HCT116 (cell line): ENCODE measurements at regions not wholly inside any gene's neighbourhood (a gene's known extent, or its start where the extent isn't known, plus 50 kb on each side); places are given as distances from the start of the nearest gene placed in this dataset.

Experiments
- ATAC-seq: fragments of 200-7000 bp; cut with Tn5 transposase; 2 replicates; pipeline ENCODE4 v1.9.1; 2020; ENCODE audit warnings: mild to moderate bottlenecking, moderate library complexity
- BruUV-seq: library from RNA; stranded (reverse); fragments of 400-500 nt; replicated peaks from 2 replicates; lab custom pipeline; 2021; lab: Mats Ljungman, UMichigan
- CTCF ChIA-PET: fragments of 300-600 bp; sonication (Branson Sonifier 250); formaldehyde crosslinking; loops from one replicate; lab custom pipeline; 2021; ENCODE audit warnings: antibody characterized with exemption; lab: Charles Lee
- POLR2A ChIA-PET: fragments of 300-600, 350-600 bp; sonication (Branson Sonifier 250); formaldehyde crosslinking; loops from one replicate; lab custom pipeline; 2021; ENCODE audit warnings: antibody characterized with exemption; lab: Charles Lee
- RAD21 ChIA-PET, 2 experiments: fragments of 300-600 bp; sonication (Branson Sonifier 250); formaldehyde crosslinking; loops; one replicate each; lab custom pipeline; 2023; ENCODE audit warnings: low total read pairs in 2 of 2; ENCODE audit not compliant: uncharacterized antibody in 2 of 2, unreplicated experiment in 2 of 2, low non-redundant PET in 1 of 2; lab: Charles Lee
- DNase-seq: peaks from one replicate; pipeline ENCODE4 v3.0.0-alpha.2; 2010; ENCODE audit warnings: low read depth, low spot score
- H2AFZ ChIP-seq: fragments of 200-600 bp; shearing (Covaris generic), sonication (generic); 2 replicates; pipeline ENCODE4 v1.6.1; 2017; ENCODE audit warnings: low read depth, mixed run types, mixed read lengths, antibody characterized with exemption, low read length; ENCODE audit not compliant: poor library complexity, severe bottlenecking
- H3K27ac ChIP-seq: 2 replicates; pipeline ENCODE4 v1.5.1; 2012; ENCODE audit warnings: low read depth, low read length
- H3K27me3 ChIP-seq: fragments of 200-600 bp; sonication (generic); 2 replicates; pipeline ENCODE4 v1.6.1; 2016; ENCODE audit warnings: mixed run types, low read length, mixed read lengths; ENCODE audit not compliant: insufficient read depth
- H3K36me3 ChIP-seq, 2 experiments: fragments of 200-500 bp in 1 of 2; fragments of 200-600 bp in 1 of 2; sonication (Bioruptor generic) in 1 of 2; sonication (generic) in 1 of 2; 2 replicates each; pipeline versions ENCODE4 v1.5.1 to v1.6.1; 2014 to 2016; ENCODE audit warnings: low read length in 2 of 2, inconsistent platforms in 1 of 2, mixed read lengths in 1 of 2, mixed run types in 1 of 2; ENCODE audit not compliant: insufficient read depth in 2 of 2, control insufficient read depth in 1 of 2
- H3K4me1 ChIP-seq, 2 experiments: fragments of 200-600 bp in 1 of 2; sonication (generic) in 1 of 2; 2 replicates each; pipeline versions ENCODE4 v1.5.1 to v1.6.1; 2012 to 2017; ENCODE audit warnings: low read length in 2 of 2, inconsistent platforms in 1 of 2, mild to moderate bottlenecking in 1 of 2, mixed read lengths in 1 of 2, mixed run types in 1 of 2, moderate library complexity in 1 of 2; ENCODE audit not compliant: insufficient read depth in 2 of 2, control insufficient read depth in 1 of 2
- H3K4me2 ChIP-seq: fragments of 200-600 bp; sonication (generic); 2 replicates; pipeline ENCODE4 v1.6.1; 2017; ENCODE audit warnings: mixed run types, low read length, mixed read lengths
- H3K4me3 ChIP-seq, 2 experiments: fragments of 200-600 bp in 1 of 2; sonication (generic) in 1 of 2; replicated peaks in 1 of 2; 2 replicates each; pipeline ENCODE4 v1.5.1; 2011 to 2016; ENCODE audit warnings: low read length in 2 of 2, control low read depth in 1 of 2, low read depth in 1 of 2, mild to moderate bottlenecking in 1 of 2, mixed read lengths in 1 of 2, mixed run types in 1 of 2
- H3K79me2 ChIP-seq: fragments of 200-600 bp; sonication (generic); 2 replicates; pipeline ENCODE4 v1.6.1; 2017; ENCODE audit warnings: mild to moderate bottlenecking, mixed run types, low read length, moderate library complexity, mixed read lengths; ENCODE audit not compliant: insufficient read depth
- H3K9ac ChIP-seq: fragments of 200-600 bp; sonication (generic); 2 replicates; pipeline ENCODE4 v1.6.1; 2016; ENCODE audit warnings: low read length, mixed read lengths
- H3K9me2 ChIP-seq: fragments of 200-600 bp; sonication (generic), shearing (Covaris generic); 2 replicates; pipeline ENCODE4 v1.6.1; 2017; ENCODE audit warnings: mixed run types, mild to moderate bottlenecking, moderate library complexity; ENCODE audit not compliant: insufficient read depth
- H3K9me3 ChIP-seq, 2 experiments: fragments of 200-500 bp in 1 of 2; fragments of 200-600 bp in 1 of 2; sonication (Bioruptor generic) in 1 of 2; sonication (generic) in 1 of 2; 2 replicates each; pipeline ENCODE4 v1.6.1; 2014 to 2017; ENCODE audit warnings: low read length in 2 of 2, mixed read lengths in 2 of 2, inconsistent platforms in 1 of 2, low read depth in 1 of 2, mild to moderate bottlenecking in 1 of 2, mixed run types in 1 of 2, moderate library complexity in 1 of 2; ENCODE audit not compliant: control insufficient read depth in 1 of 2, insufficient read depth in 1 of 2
- H4K20me1 ChIP-seq: fragments of 200-600 bp; sonication (generic), shearing (Covaris generic); 2 replicates; pipeline ENCODE4 v1.6.1; 2017; ENCODE audit warnings: mixed run types, mild to moderate bottlenecking, moderate library complexity; ENCODE audit not compliant: insufficient read depth
- CBX3 ChIP-seq: IDR thresholded peaks from 2 replicates; pipeline ENCODE4 v1.6.1; 2012; ENCODE audit warnings: low read depth
- CEBPB ChIP-seq: IDR thresholded peaks from 2 replicates; pipeline ENCODE4 v1.6.1; 2012; ENCODE audit warnings: low read depth
- EGR1 ChIP-seq: IDR thresholded peaks from 2 replicates; pipeline ENCODE4 v1.6.1; 2012; ENCODE audit warnings: low read depth
- ELF1 ChIP-seq: IDR thresholded peaks from 2 replicates; pipeline ENCODE4 v1.6.1; 2012; ENCODE audit warnings: low read depth, borderline replicate concordance
- EZH2phosphoT487 ChIP-seq: fragments of 200-600 bp; IDR thresholded peaks from 2 replicates; pipeline ENCODE4 v1.6.1; 2018; ENCODE audit warnings: antibody characterized with exemption, borderline replicate concordance
- FOSL1 ChIP-seq: IDR thresholded peaks from 2 replicates; pipeline ENCODE4 v1.6.1; 2012; ENCODE audit warnings: low read depth
- POLR2A ChIP-seq: IDR thresholded peaks from 2 replicates; pipeline ENCODE4 v1.7.0; 2011; ENCODE audit warnings: borderline replicate concordance; ENCODE audit not compliant: insufficient read depth, insufficient read length; ENCODE audit errors: extremely low read depth
- RAD21 ChIP-seq: IDR thresholded peaks from 2 replicates; pipeline ENCODE4 v1.6.1; 2012; ENCODE audit warnings: low read depth, mild to moderate bottlenecking
- SP1 ChIP-seq: IDR thresholded peaks from 2 replicates; pipeline ENCODE4 v1.6.1; 2012; ENCODE audit warnings: low read depth
- ZNF274 ChIP-seq: fragments of 200-500 bp; sonication (Bioruptor generic); IDR thresholded peaks from 2 replicates; pipeline ENCODE4 v1.6.1; 2014; ENCODE audit warnings: mild to moderate bottlenecking, low read depth, low read length, inconsistent platforms
- intact Hi-C: fragments of 100-400 bp; cut with micrococcal nuclease; formaldehyde crosslinking; loops from 2 replicates; pipeline ENCODE4 v1.10.0; 2022
- TF ChIP-seq, protein P1 (sequence below): IDR thresholded peaks from 2 replicates; pipeline ENCODE4 v1.6.1; 2012
- TF ChIP-seq, protein P2 (sequence below): IDR thresholded peaks from 2 replicates; pipeline ENCODE4 v1.6.1; 2011; ENCODE audit warnings: mild to moderate bottlenecking, low read length, moderate library complexity; ENCODE audit not compliant: insufficient replicate concordance; ENCODE audit errors: extremely low read depth

DNA sequence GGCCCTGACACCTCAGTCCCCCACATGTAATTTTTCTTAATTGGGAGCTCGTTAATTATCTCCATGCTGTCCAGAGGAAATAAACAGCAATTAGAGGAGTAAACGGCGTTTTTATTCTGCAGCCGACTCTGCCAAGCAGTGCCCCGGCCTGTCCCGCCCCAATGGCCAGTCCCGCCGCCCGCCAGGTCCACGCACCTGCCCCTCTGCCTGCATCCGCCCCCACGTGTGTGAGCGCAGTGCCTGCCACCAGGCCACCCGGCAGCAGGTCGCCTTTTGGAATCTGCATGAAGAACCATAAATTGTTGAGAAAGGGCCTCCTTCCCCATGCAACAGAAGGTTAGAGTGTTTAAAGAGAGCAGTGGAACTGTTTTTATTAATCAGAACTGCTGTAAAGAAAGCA is 87.5 kb upstream of the LINGO1 start:
- Histone ChIP-seq H3K9me2 (no peaks in the 10 kb centered on the region), H2AFZ (no peak overlapping the region), H3K9me3 (no peaks in the 10 kb centered on the region), H3K4me2 (no peak overlapping the region), H3K4me3 (no peak overlapping the region), H3K9ac (no peak overlapping the region), H3K79me2 (no peaks in the 10 kb centered on the region), H3K27ac (no peak overlapping the region), H3K27me3 (no peaks in the 10 kb centered on the region), H4K20me1 (no peaks in the 10 kb centered on the region), H3K4me1 (0 out of 4 replicates have a peak, but pooled peaks cover 0 to 2% of the 10 kb centered on the region in 2 experiments), H3K36me3 (no peaks in the 10 kb centered on the region)
- TF ChIP-seq POLR2A = no peak
- no peak for TF ChIP-seq ZNF274
- TF ChIP-seq, protein P1, sequence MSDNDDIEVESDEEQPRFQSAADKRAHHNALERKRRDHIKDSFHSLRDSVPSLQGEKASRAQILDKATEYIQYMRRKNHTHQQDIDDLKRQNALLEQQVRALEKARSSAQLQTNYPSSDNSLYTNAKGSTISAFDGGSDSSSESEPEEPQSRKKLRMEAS = no peak
- no peak for TF ChIP-seq CBX3
- no peak for TF ChIP-seq ELF1
- TF ChIP-seq RAD21 = no peak
- no peak for TF ChIP-seq CEBPB
- TF ChIP-seq EGR1 = no peak
- no peak for TF ChIP-seq EZH2phosphoT487
- TF ChIP-seq FOSL1 = no peak
- TF ChIP-seq, protein P2, sequence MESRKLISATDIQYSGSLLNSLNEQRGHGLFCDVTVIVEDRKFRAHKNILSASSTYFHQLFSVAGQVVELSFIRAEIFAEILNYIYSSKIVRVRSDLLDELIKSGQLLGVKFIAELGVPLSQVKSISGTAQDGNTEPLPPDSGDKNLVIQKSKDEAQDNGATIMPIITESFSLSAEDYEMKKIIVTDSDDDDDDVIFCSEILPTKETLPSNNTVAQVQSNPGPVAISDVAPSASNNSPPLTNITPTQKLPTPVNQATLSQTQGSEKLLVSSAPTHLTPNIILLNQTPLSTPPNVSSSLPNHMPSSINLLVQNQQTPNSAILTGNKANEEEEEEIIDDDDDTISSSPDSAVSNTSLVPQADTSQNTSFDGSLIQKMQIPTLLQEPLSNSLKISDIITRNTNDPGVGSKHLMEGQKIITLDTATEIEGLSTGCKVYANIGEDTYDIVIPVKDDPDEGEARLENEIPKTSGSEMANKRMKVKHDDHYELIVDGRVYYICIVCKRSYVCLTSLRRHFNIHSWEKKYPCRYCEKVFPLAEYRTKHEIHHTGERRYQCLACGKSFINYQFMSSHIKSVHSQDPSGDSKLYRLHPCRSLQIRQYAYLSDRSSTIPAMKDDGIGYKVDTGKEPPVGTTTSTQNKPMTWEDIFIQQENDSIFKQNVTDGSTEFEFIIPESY = no peak
- no peak for TF ChIP-seq SP1
- CTCF ChIA-PET = no interaction called here
- RAD21 ChIA-PET = no interaction called here
- ATAC-seq (no peak), DNase-seq (no peak)
- intact Hi-C loops = no loop called here
- POLR2A ChIA-PET = no interaction called here
- no TSS peak for BruUV-seq
